ENCODE measurements at regions not wholly inside any gene's neighbourhood (a gene's known extent, or its start where the extent isn't known, plus 50 kb on each side); places are given as distances from the start of the nearest gene placed in this dataset.

DNA sequence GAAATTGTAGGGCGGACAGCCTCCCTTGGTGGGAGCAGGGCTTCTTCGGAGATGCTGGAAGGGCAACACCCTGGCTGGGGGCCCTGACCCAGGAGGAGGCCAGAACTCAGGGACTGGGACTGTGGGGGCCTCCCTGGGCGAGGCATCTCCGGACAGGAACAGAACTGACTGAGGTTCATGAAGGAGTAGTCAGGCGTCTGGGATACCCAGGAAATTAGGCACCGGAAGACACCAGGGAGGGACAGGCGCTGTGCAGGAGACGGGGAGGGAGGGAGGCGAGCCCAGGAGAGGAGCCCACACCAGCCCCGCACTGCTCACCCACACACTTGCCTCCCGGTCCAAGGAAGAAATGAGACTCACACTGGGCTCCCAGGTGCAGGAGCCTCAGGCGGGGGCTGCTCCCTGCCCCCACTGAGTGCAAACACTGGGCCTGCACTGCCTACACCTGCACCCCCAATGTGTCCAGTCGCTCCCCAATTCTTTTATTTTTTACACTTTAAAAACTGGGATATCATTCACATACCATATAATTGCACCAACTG lies 262.6 kb upstream of the SFSWAP start:
- DNase-seq (no peak), ATAC-seq (no peak)
- H3K9me3 ChIP-seq = peaks cover 13% of the 10 kb centered on the region
- TF ChIP-seq, protein P1, sequence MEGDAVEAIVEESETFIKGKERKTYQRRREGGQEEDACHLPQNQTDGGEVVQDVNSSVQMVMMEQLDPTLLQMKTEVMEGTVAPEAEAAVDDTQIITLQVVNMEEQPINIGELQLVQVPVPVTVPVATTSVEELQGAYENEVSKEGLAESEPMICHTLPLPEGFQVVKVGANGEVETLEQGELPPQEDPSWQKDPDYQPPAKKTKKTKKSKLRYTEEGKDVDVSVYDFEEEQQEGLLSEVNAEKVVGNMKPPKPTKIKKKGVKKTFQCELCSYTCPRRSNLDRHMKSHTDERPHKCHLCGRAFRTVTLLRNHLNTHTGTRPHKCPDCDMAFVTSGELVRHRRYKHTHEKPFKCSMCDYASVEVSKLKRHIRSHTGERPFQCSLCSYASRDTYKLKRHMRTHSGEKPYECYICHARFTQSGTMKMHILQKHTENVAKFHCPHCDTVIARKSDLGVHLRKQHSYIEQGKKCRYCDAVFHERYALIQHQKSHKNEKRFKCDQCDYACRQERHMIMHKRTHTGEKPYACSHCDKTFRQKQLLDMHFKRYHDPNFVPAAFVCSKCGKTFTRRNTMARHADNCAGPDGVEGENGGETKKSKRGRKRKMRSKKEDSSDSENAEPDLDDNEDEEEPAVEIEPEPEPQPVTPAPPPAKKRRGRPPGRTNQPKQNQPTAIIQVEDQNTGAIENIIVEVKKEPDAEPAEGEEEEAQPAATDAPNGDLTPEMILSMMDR (IDR thresholded peaks at IDR 0.05) = no peak
- no peaks in the 10 kb centered on the region for H3K4me1 ChIP-seq
- H3K4me3 ChIP-seq = no peak overlapping the region
- H3K36me3 ChIP-seq = no peaks in the 10 kb centered on the region
- no peak overlapping the region for H3K27ac ChIP-seq
- intact Hi-C loops (cut with DNase I) = no loop called here
- H3K27me3 ChIP-seq = no peaks in the 10 kb centered on the region

DNA sequence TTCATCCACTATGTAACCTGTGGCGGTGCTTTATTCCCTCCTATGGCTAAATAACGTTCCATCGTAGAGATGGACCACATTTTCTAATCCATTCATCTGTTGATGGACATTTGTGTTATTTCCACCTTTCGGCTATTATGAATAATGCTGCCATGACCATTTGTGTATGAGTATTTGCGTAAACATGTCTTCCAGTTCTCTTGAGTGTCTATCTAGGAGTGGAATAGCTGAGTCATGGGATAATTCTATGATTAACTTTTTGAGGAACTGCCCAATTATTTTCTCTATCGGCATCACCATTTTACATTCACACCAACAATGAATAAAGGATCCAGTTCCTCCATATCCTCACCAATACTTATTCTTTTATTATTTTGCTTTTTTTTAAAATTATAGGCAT lies 261.9 kb upstream of the SFSWAP start:
- intact Hi-C loops (cut with DNase I) = no loop called here
- H3K4me1 ChIP-seq = no peaks in the 10 kb centered on the region
- H3K27ac ChIP-seq = no peak overlapping the region

DNA sequence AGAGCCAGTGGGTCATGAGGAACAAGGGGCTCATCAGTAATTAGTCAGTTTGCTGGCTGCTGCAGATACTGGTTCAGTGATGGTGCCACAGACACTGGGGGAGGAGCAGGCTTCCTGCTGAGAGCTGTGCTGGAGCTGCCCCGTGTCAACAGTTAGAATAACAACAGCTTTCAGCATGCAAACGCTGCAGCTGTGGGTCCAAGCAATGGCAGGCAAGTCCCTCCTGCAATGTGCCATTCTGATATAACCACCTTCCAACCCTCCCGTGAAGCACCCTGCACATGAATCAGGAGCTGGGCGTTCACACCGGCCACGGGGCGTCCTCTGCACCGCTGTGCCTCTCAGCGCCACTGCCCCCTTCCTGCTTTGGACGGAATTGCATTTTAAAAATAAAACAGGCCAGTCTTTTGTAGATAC lies 258.4 kb upstream of the SFSWAP start:
- peaks cover 5% of the 10 kb centered on the region for H3K27me3 ChIP-seq
- DNase-seq (peak; percentile 66), ATAC-seq (peak; percentile 64)
- intact Hi-C loops (cut with DNase I) = no loop called here
- H3K9me3 ChIP-seq = peaks cover 13% of the 10 kb centered on the region
- H3K4me1 ChIP-seq = no peaks in the 10 kb centered on the region
- no peaks in the 10 kb centered on the region for H3K36me3 ChIP-seq
- H3K27ac ChIP-seq = no peak overlapping the region
- no peak overlapping the region for H3K4me3 ChIP-seq
- TF ChIP-seq, protein P1 (IDR thresholded peaks at IDR 0.05) = peak; percentile 35

More for the DNA sequence above, 261.9 kb upstream of the SFSWAP start:
- ATAC-seq = no peak
- DNase-seq = no peak
- TF ChIP-seq, protein P1 (IDR thresholded peaks at IDR 0.05) = no peak
- peaks cover 13% of the 10 kb centered on the region for H3K9me3 ChIP-seq
- no peak overlapping the region for H3K4me3 ChIP-seq
- H3K27me3 ChIP-seq = no peaks in the 10 kb centered on the region
- H3K36me3 ChIP-seq = no peaks in the 10 kb centered on the region

DNA sequence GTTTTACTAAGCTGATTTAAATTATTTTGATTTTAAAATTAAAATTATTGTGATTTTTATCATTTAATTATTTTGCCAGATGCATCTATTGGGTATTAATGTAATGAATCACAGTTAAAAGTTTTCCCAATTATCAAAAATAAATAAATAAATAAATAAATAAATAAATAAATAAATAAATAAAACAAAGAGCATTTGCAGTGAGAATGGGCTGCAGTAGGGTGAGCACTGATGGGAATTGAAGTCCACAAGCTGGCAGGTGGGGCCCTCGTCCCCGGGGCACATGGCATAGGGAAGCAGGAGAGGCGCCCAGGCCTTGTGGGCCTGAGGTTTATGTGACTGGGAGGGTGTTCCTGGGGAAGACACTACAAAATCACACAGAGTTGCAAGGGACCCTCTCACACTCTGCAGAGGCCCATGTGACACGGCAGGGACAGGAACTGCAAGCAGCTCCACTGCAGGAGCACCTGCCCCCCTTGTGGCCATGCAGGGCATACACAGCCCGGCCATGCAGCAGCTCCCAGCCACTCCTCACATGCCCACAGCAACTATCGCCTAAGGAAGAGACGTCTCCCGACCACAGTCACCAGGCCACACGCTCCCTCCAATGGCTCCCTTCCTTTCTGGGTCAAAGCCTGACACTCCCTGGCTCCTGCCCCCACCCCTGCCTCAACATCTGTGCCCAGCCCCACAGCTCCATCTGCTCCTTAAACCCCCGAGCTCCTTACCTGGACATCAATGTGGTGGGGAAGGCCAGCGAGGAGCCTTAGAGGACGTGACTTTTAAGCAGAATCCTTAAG lies 256.3 kb upstream of the SFSWAP start:
- Histone ChIP-seq H3K36me3 (no peaks in the 10 kb centered on the region), H3K9me3 (peaks cover 13% of the 10 kb centered on the region), H3K27ac (no peak overlapping the region), H3K4me1 (no peaks in the 10 kb centered on the region), H3K27me3 (peaks cover 5% of the 10 kb centered on the region), H3K4me3 (no peak overlapping the region)
- DNase-seq = peak; percentile 74
- intact Hi-C loops (cut with DNase I) = no loop called here
- peak; percentile 85 for ATAC-seq
- TF ChIP-seq, protein P1 (IDR thresholded peaks at IDR 0.05) = peak; percentile 55

DNA sequence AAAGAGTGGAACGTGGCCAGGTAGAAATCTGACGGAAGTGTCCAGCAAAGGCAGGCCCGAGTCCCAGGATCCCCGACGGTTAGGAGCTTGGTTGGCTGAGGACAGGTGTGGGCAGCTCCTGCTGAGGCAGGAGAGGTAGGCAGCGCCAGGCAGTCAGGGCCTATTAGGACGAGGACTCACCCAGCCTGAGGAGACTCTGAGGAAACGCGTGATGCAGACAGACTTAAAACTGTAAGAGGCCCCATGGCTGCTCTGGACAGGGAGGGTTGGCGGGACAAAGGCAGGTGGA lies 255.7 kb upstream of the SFSWAP start:
- H3K27me3 ChIP-seq = peaks cover 5% of the 10 kb centered on the region
- no peaks in the 10 kb centered on the region for H3K4me1 ChIP-seq
- no peak overlapping the region for H3K4me3 ChIP-seq
- peaks cover 10% of the 10 kb centered on the region for H3K9me3 ChIP-seq
- H3K36me3 ChIP-seq = no peaks in the 10 kb centered on the region
- TF ChIP-seq, protein P1 (IDR thresholded peaks at IDR 0.05) = no peak
- peak; percentile 36 for DNase-seq
- ATAC-seq = no peak
- H3K27ac ChIP-seq = no peak overlapping the region
- intact Hi-C loops (cut with DNase I) = no loop called here
